ENCODE measurements at regions not wholly inside any gene's neighbourhood (a gene's known extent, or its start where the extent isn't known, plus 50 kb on each side); places are given as distances from the start of the nearest gene placed in this dataset.

DNA sequence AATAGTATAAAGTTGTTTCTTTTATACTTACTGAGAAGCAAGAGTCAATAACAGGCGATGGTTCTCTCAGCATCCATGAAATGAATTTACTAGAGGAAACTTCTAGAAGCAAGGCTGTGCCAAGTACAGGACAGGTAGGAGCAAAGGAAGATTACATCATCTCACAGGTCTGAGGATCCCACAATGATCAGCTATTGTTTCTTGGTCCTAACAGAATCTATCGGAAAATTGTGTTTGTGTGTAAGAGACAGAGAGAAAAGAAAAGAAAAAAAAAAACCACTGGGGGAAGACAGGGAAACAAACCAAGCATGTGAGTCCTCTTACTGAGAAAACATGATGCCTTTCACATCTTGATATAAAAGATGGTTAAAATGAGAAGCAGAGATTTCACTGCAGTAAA lies 535.0 kb upstream of the NRP1 start:
- TF ChIP-seq POLR2AphosphoS5 (IDR thresholded peaks at IDR 0.05; ENCODE audit: low read depth) (no peak), GABPA (IDR thresholded peaks at IDR 0.05; ENCODE audit: low read depth) (no peak)

Measured in HL-60 (cell line).